ENCODE measurements at regions not wholly inside any gene's neighbourhood (a gene's known extent, or its start where the extent isn't known, plus 50 kb on each side); places are given as distances from the start of the nearest gene placed in this dataset.

- CTCF ChIA-PET: no interaction called here
- peaks cover 3% of the 10 kb centered on the region for H3K27me3 Mint-ChIP-seq
- no peak for DNase-seq
- POLR2A ChIA-PET: no interaction called here
- intact Hi-C loops (cut with micrococcal nuclease): no loop called here
- H3K4me3 Mint-ChIP-seq: no peak overlapping the region
- H3K9me3 Mint-ChIP-seq: peaks cover 3% of the 10 kb centered on the region
- no peak overlapping the region for H3K27ac Mint-ChIP-seq
- no peaks in the 10 kb centered on the region for H3K4me1 Mint-ChIP-seq (ENCODE audit: low read depth)
- TF ChIP-seq, protein P1, sequence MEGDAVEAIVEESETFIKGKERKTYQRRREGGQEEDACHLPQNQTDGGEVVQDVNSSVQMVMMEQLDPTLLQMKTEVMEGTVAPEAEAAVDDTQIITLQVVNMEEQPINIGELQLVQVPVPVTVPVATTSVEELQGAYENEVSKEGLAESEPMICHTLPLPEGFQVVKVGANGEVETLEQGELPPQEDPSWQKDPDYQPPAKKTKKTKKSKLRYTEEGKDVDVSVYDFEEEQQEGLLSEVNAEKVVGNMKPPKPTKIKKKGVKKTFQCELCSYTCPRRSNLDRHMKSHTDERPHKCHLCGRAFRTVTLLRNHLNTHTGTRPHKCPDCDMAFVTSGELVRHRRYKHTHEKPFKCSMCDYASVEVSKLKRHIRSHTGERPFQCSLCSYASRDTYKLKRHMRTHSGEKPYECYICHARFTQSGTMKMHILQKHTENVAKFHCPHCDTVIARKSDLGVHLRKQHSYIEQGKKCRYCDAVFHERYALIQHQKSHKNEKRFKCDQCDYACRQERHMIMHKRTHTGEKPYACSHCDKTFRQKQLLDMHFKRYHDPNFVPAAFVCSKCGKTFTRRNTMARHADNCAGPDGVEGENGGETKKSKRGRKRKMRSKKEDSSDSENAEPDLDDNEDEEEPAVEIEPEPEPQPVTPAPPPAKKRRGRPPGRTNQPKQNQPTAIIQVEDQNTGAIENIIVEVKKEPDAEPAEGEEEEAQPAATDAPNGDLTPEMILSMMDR (IDR thresholded peaks at IDR 0.05): no peak
- ATAC-seq: no peak
- no peaks in the 10 kb centered on the region for H3K36me3 Mint-ChIP-seq (ENCODE audit: low read depth)
Measured at GRCh38 chr20:39600871-39601270, 638.7 kb downstream of the DHX35 start.

DNA sequence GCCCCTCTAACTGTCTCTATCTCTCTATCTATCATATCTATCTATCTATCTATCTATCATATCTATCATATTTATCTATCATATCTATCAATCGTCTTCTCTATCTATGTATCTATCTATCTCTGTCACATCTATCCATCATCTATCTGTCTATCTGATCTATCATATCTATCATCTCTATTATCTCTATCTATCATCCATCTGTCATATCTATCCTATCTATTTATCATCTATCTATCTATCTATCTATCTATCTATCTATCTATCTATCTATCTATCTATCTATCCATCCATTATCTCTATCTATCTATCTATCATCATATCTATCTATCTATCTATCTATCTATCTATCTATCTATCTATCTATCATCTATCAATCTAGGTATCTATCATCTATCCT lies 638.0 kb downstream of the DHX35 start:
- ATAC-seq (no peak), DNase-seq (no peak)
- peaks cover 3% of the 10 kb centered on the region for H3K27me3 Mint-ChIP-seq
- TF ChIP-seq, protein P1 (IDR thresholded peaks at IDR 0.05): no peak
- H3K27ac Mint-ChIP-seq: no peak overlapping the region
- peaks cover 3% of the 10 kb centered on the region for H3K9me3 Mint-ChIP-seq
- ChIA-PET CTCF (no interaction called here), POLR2A (no interaction called here)
- intact Hi-C loops (cut with micrococcal nuclease): no loop called here
- no peaks in the 10 kb centered on the region for H3K4me1 Mint-ChIP-seq (ENCODE audit: low read depth)
- H3K4me3 Mint-ChIP-seq: no peak overlapping the region
- H3K36me3 Mint-ChIP-seq (ENCODE audit: low read depth): no peaks in the 10 kb centered on the region

DNA sequence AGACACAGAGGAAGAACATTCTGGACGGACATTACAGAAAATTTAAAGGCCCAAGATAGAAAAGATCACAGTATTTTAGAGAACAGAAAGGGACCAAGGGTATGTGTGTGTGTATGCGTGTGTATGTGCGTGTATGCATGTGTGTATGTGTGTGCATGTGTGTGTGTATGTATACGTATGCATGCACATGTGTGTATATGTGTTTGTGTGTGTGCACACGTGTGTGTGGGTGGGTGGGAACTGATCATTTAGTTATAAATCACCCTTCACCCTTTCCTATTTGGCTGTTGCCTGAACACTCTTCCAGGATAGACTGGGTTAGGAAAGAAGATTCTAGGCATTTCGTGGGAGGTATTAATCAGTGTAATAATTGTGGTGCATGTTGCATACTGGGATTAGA lies 634.4 kb downstream of the DHX35 start:
- no peak for DNase-seq
- Mint-ChIP-seq H3K4me1 (ENCODE audit: low read depth) (no peaks in the 10 kb centered on the region), H3K27me3 (no peaks in the 10 kb centered on the region), H3K9me3 (peaks cover 3% of the 10 kb centered on the region), H3K27ac (no peak overlapping the region), H3K4me3 (no peak overlapping the region), H3K36me3 (ENCODE audit: low read depth) (no peaks in the 10 kb centered on the region)
- ChIA-PET POLR2A (no interaction called here), CTCF (no interaction called here)
- intact Hi-C loops (cut with micrococcal nuclease): no loop called here
- ATAC-seq: no peak
- TF ChIP-seq, protein P1 (IDR thresholded peaks at IDR 0.05): no peak

- intact Hi-C loops (cut with micrococcal nuclease): no loop called here
- Mint-ChIP-seq H3K4me1 (ENCODE audit: low read depth) (no peaks in the 10 kb centered on the region), H3K27ac (no peak overlapping the region), H3K4me3 (no peak overlapping the region), H3K27me3 (peaks cover 3% of the 10 kb centered on the region), H3K9me3 (no peaks in the 10 kb centered on the region), H3K36me3 (ENCODE audit: low read depth) (no peaks in the 10 kb centered on the region)
- ATAC-seq (no peak), DNase-seq (no peak)
- ChIA-PET CTCF (no interaction called here), POLR2A (no interaction called here)
- TF ChIP-seq, protein P1 (IDR thresholded peaks at IDR 0.05): no peak
Measured at GRCh38 chr20:39592371-39592770, 630.2 kb downstream of the DHX35 start.

DNA sequence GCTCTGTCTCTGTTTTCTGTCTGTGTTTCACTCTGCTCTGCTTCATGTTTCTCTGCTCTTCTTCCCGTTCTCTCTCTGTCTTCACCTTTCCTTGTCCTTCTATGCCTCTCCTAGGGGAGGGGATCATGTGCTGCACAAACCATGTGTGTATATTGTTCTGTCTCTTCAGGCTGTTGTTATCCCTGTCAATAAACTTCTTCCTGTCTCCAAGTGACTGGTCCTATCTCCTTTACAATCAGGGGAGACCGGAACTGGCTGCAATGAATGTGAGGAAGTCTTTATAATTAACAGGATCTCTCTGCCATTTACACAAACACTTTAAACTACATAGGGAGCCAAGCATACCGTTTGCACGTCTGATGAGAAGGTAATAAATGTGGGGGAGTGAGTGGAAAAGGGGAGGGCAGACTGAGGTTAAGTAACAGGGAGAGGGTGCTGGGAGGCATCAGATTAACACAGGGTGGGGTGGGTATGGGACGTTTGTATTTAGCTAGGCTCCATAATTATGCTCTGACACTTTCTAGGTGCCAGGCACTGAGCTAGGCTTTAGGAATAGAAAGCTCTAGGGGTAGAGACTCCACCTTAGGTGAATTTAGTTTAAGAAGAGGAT lies 626.1 kb downstream of the DHX35 start:
- intact Hi-C loops (cut with micrococcal nuclease): no loop called here
- peaks cover 3% of the 10 kb centered on the region for H3K27me3 Mint-ChIP-seq
- no peak overlapping the region for H3K4me3 Mint-ChIP-seq
- H3K4me1 Mint-ChIP-seq (ENCODE audit: low read depth): no peaks in the 10 kb centered on the region
- H3K36me3 Mint-ChIP-seq (ENCODE audit: low read depth): no peaks in the 10 kb centered on the region
- no peak overlapping the region for H3K27ac Mint-ChIP-seq
- no peak for ATAC-seq
- ChIA-PET CTCF (no interaction called here), POLR2A (no interaction called here)
- H3K9me3 Mint-ChIP-seq: no peaks in the 10 kb centered on the region
- TF ChIP-seq, protein P1 (IDR thresholded peaks at IDR 0.05): no peak
- no peak for DNase-seq

Measured in activated CD8-positive, alpha-beta T cell treated with anti-CD3 and anti-CD28 coated beads for 36 hours (primary cell).